ENCODE measurements at regions not wholly inside any gene's neighbourhood (a gene's known extent, or its start where the extent isn't known, plus 50 kb on each side); places are given as distances from the start of the nearest gene placed in this dataset.
"Not testable (repeated sequence)": the region's sequence is repeated elsewhere in the genome, so short reads cannot be mapped to it uniquely, and the experiment has no call there.

GRCh38 chr7:125184801-125185200, 255.2 kb upstream of the POT1 start:
- no peaks in the 10 kb centered on the region for H3K4me1 ChIP-seq (ENCODE audit: insufficient read depth)
- TF ChIP-seq CTCF (IDR thresholded peaks at IDR 0.05; ENCODE audit: poor library complexity) = no peak
- TF ChIP-seq EZH2 (IDR thresholded peaks at IDR 0.05; ENCODE audit: borderline replicate concordance) = no peak
- no peak for TF ChIP-seq EZH2phosphoT487 (IDR thresholded peaks at IDR 0.05; ENCODE audit: low read depth, severe bottlenecking, unreplicated experiment)
- no peaks in the 10 kb centered on the region for H3K9me2 ChIP-seq (replicated peaks; ENCODE audit: insufficient read depth)
- no peak overlapping the region for H3K4me3 ChIP-seq
- WGBS (ENCODE audit: low lambda C conversion rate, missing lambda C conversion rate) = 89% methylated on average over 1 of the region's 1 CpG
- no peaks in the 10 kb centered on the region for H4K20me1 ChIP-seq (ENCODE audit: insufficient read depth, poor library complexity, severe bottlenecking)
- DNase-seq (ENCODE audit: low spot score) = no peak
- H3K27me3 ChIP-seq = no peaks in the 10 kb centered on the region
- H3K36me3 ChIP-seq (replicated peaks; ENCODE audit: insufficient read depth, low read depth) = no peaks in the 10 kb centered on the region
- H3K79me2 ChIP-seq = no peaks in the 10 kb centered on the region
- no peak overlapping the region for H3K4me2 ChIP-seq
- no peak overlapping the region for H3K27ac ChIP-seq
- H3K9me3 ChIP-seq (ENCODE audit: low read depth) = no peaks in the 10 kb centered on the region
- H2AFZ ChIP-seq = no peak overlapping the region

- H3K79me2 ChIP-seq; DNase-seq (ENCODE audit: low spot score); H3K27ac ChIP-seq; H3K4me1 ChIP-seq (ENCODE audit: insufficient read depth); H3K27me3 ChIP-seq; H3K9me3 ChIP-seq (ENCODE audit: low read depth); H3K4me3 ChIP-seq; H4K20me1 ChIP-seq (ENCODE audit: insufficient read depth, poor library complexity, severe bottlenecking); H2AFZ ChIP-seq; H3K36me3 ChIP-seq (replicated peaks; ENCODE audit: insufficient read depth, low read depth); H3K4me2 ChIP-seq; H3K9me2 ChIP-seq (replicated peaks; ENCODE audit: insufficient read depth): not testable (repeated sequence)
- 92% methylated on average over 25 of the region's 26 CpGs for WGBS (ENCODE audit: low lambda C conversion rate, missing lambda C conversion rate)
Observed at GRCh38 chr7:125181569-125182267, 252.1 kb upstream of the POT1 start.

GRCh38 chr7:125173571-125173970, 243.9 kb upstream of the POT1 start:
- no peak for DNase-seq (ENCODE audit: low spot score)
- Histone ChIP-seq H3K27ac (no peak overlapping the region), H3K9me3 (ENCODE audit: low read depth) (no peaks in the 10 kb centered on the region), H3K4me2 (no peak overlapping the region), H3K79me2 (no peaks in the 10 kb centered on the region), H3K36me3 (replicated peaks; ENCODE audit: insufficient read depth, low read depth) (no peaks in the 10 kb centered on the region), H3K4me3 (no peak overlapping the region), H3K27me3 (no peaks in the 10 kb centered on the region), H3K4me1 (ENCODE audit: insufficient read depth) (no peaks in the 10 kb centered on the region), H4K20me1 (ENCODE audit: insufficient read depth, poor library complexity, severe bottlenecking) (no peaks in the 10 kb centered on the region), H2AFZ (no peak overlapping the region), H3K9me2 (replicated peaks; ENCODE audit: insufficient read depth) (no peaks in the 10 kb centered on the region)
- WGBS (ENCODE audit: low lambda C conversion rate, missing lambda C conversion rate) = 87% methylated on average over 2 of the region's 2 CpGs
- TF ChIP-seq CTCF (IDR thresholded peaks at IDR 0.05; ENCODE audit: poor library complexity) (no peak), EZH2phosphoT487 (IDR thresholded peaks at IDR 0.05; ENCODE audit: low read depth, severe bottlenecking, unreplicated experiment) (no peak), EZH2 (IDR thresholded peaks at IDR 0.05; ENCODE audit: borderline replicate concordance) (no peak)

- WGBS (ENCODE audit: low lambda C conversion rate, missing lambda C conversion rate) = 100% methylated on average over 1 of the region's 1 CpG
Observed at GRCh38 chr7:125169088-125169487, 239.5 kb upstream of the POT1 start.

More at GRCh38 chr7:125169088-125169487, 239.5 kb upstream of the POT1 start:
- no peak for DNase-seq (ENCODE audit: low spot score)
- H3K27me3 ChIP-seq = no peaks in the 10 kb centered on the region
- H4K20me1 ChIP-seq (ENCODE audit: insufficient read depth, poor library complexity, severe bottlenecking) = no peaks in the 10 kb centered on the region
- H3K9me3 ChIP-seq (ENCODE audit: low read depth) = no peaks in the 10 kb centered on the region
- no peak overlapping the region for H3K4me2 ChIP-seq
- no peaks in the 10 kb centered on the region for H3K79me2 ChIP-seq
- no peak overlapping the region for H3K27ac ChIP-seq
- TF ChIP-seq CTCF (IDR thresholded peaks at IDR 0.05; ENCODE audit: poor library complexity) = no peak
- TF ChIP-seq EZH2 (IDR thresholded peaks at IDR 0.05; ENCODE audit: borderline replicate concordance) = no peak
- TF ChIP-seq EZH2phosphoT487 (IDR thresholded peaks at IDR 0.05; ENCODE audit: low read depth, severe bottlenecking, unreplicated experiment) = no peak
- H2AFZ ChIP-seq = no peak overlapping the region
- no peaks in the 10 kb centered on the region for H3K9me2 ChIP-seq (replicated peaks; ENCODE audit: insufficient read depth)
- H3K4me3 ChIP-seq = no peak overlapping the region
- H3K4me1 ChIP-seq (ENCODE audit: insufficient read depth) = no peaks in the 10 kb centered on the region
- H3K36me3 ChIP-seq (replicated peaks; ENCODE audit: insufficient read depth, low read depth) = no peaks in the 10 kb centered on the region

All from hepatocyte (in vitro differentiated cells).